HepG2 (cell line): ENCODE measurements at regions not wholly inside any gene's neighbourhood (a gene's known extent, or its start where the extent isn't known, plus 50 kb on each side); places are given as distances from the start of the nearest gene placed in this dataset.

ENCODE experiments used
- CBX1 ChIP-seq: IDR thresholded peaks from one replicate; pipeline ENCODE4 v1.6.1; 2016; ENCODE audit warnings: antibody characterized with exemption, low read depth
- CTCF ChIP-seq: sonication (generic); formaldehyde crosslinking; IDR thresholded peaks from 2 replicates; pipeline ENCODE4 v1.5.0; 2020; ENCODE audit warnings: mild to moderate bottlenecking, missing genetic modification reagents, moderate library complexity
- DNMT1 ChIP-seq: sonication (generic); formaldehyde crosslinking; IDR thresholded peaks from 2 replicates; pipeline ENCODE4 v1.5.1; 2020; ENCODE audit warnings: mild to moderate bottlenecking, missing genetic modification reagents
- E2F1 ChIP-seq: sonication (generic); formaldehyde crosslinking; IDR thresholded peaks from 2 replicates; pipeline ENCODE4 v1.5.0; 2020; ENCODE audit warnings: missing genetic modification reagents
- HNRNPUL1 ChIP-seq: fragments of 200-400 bp; formaldehyde crosslinking; IDR thresholded peaks from 2 replicates; pipeline ENCODE4 v1.6.1; 2017; ENCODE audit warnings: low read depth, mild to moderate bottlenecking, low read length, moderate library complexity
- JUND ChIP-seq: sonication (generic); formaldehyde crosslinking; IDR thresholded peaks from 2 replicates; pipeline ENCODE4 v1.8.0; 2022; ENCODE audit warnings: mild to moderate bottlenecking, missing genetic modification reagents
- MIER3 ChIP-seq: IDR thresholded peaks from 2 replicates; pipeline ENCODE4 v1.6.1; 2016; ENCODE audit warnings: missing compliant biosample characterization, borderline replicate concordance
- MYPOP ChIP-seq: sonication (generic); formaldehyde crosslinking; IDR thresholded peaks from 2 replicates; pipeline ENCODE4 v1.8.1; 2023; ENCODE audit warnings: mild to moderate bottlenecking, moderate library complexity, missing genetic modification reagents
- NCOR1 ChIP-seq: fragments of 200-600 bp; sonication (generic); IDR thresholded peaks from 2 replicates; pipeline ENCODE4 v1.7.0; 2017; ENCODE audit warnings: antibody characterized with exemption, low read length, borderline replicate concordance
- NONO ChIP-seq, 2 experiments: fragments of 450-650 bp in 1 of 2; sonication (generic) in 1 of 2; formaldehyde crosslinking in 1 of 2; IDR thresholded peaks in 1 of 2; conservative IDR thresholded peaks in 1 of 2; 2 replicates each; pipeline versions ENCODE4 v1.6.1 to v1.8.0; 2017 to 2022; ENCODE audit warnings: mild to moderate bottlenecking in 1 of 2, missing genetic modification reagents in 1 of 2, moderate library complexity in 1 of 2
- NR2F1 ChIP-seq, 2 experiments: fragments of 450-650 bp in 1 of 2; formaldehyde crosslinking in 1 of 2; IDR thresholded peaks; 2 replicates each; pipeline versions ENCODE4 v1.5.0 to v1.6.1; 2016 to 2020; ENCODE audit warnings: mild to moderate bottlenecking in 1 of 2, missing compliant biosample characterization in 1 of 2, missing genetic modification reagents in 1 of 2, moderate library complexity in 1 of 2
- RNF2 ChIP-seq: fragments of 450-650 bp; conservative IDR thresholded peaks from 2 replicates; pipeline ENCODE4 v1.6.1; 2016; ENCODE audit warnings: low read depth
- SALL1 ChIP-seq: sonication (generic); formaldehyde crosslinking; IDR thresholded peaks from 2 replicates; pipeline ENCODE4 v1.8.0; 2022; ENCODE audit warnings: mild to moderate bottlenecking, missing genetic modification reagents
- SMAD3 ChIP-seq: sonication (generic); formaldehyde crosslinking; IDR thresholded peaks from 2 replicates; pipeline ENCODE4 v1.4.0; 2020; ENCODE audit warnings: missing genetic modification reagents
- SNAPC4 ChIP-seq: sonication (generic); formaldehyde crosslinking; IDR thresholded peaks from 2 replicates; pipeline ENCODE4 v1.4.0; 2020; ENCODE audit warnings: mild to moderate bottlenecking, missing genetic modification reagents
- THAP9 ChIP-seq: sonication (generic); formaldehyde crosslinking; IDR thresholded peaks from 2 replicates; pipeline ENCODE4; 2020; ENCODE audit warnings: missing genetic modification reagents, mild to moderate bottlenecking, borderline replicate concordance
- ZNF331 ChIP-seq: sonication (generic); formaldehyde crosslinking; IDR thresholded peaks from 2 replicates; pipeline ENCODE4 v1.4.0; 2020; ENCODE audit warnings: missing genetic modification reagents
- ZNF382 ChIP-seq: sonication (generic); formaldehyde crosslinking; IDR thresholded peaks from 2 replicates; pipeline ENCODE4 v1.5.0; 2020; ENCODE audit warnings: missing genetic modification reagents, mild to moderate bottlenecking, borderline replicate concordance
- ZNF792 ChIP-seq: IDR thresholded peaks from 2 replicates; pipeline ENCODE4 v1.6.1; 2016

GRCh38 chr9:90458485-90458884, 184.1 kb downstream of the DIRAS2 start (continued):
- no peak for TF ChIP-seq CBX1
- no peak for TF ChIP-seq HNRNPUL1
- 0 out of 2 replicates have a peak, but pooled peaks have one; percentile 24 for TF ChIP-seq MIER3 (CRISPR knock-in tag)
- TF ChIP-seq THAP9 (CRISPR knock-in tag) = no peak
- TF ChIP-seq ZNF382 (CRISPR knock-in tag) = no peak
- TF ChIP-seq NCOR1 = peak; percentile 33; the same call in 1 of the 2 replicates
- TF ChIP-seq RNF2 = no peak
- TF ChIP-seq CTCF (CRISPR knock-in tag) = peak; percentile 84
- TF ChIP-seq SMAD3 (CRISPR knock-in tag) = no peak
- no peak for TF ChIP-seq MYPOP
- no peak for TF ChIP-seq E2F1
- peak; percentile 37; the same call in 1 of the 2 replicates for TF ChIP-seq ZNF792 (CRISPR knock-in tag)
- TF ChIP-seq SNAPC4 (CRISPR knock-in tag) = no peak
- TF ChIP-seq SALL1 (CRISPR knock-in tag) = peak; percentile 65
- no peak for TF ChIP-seq DNMT1 (CRISPR knock-in tag)
- TF ChIP-seq NONO (IDR thresholded peaks at IDR 0.05) = no peak
- no peak for TF ChIP-seq NONO (CRISPR knock-in tag; conservative IDR thresholded peaks at IDR 0.05)
- TF ChIP-seq NR2F1 (CRISPR knock-in tag; IDR thresholded peaks at IDR 0.05) = no peak
- peak; percentile 57; the same call in 1 of the 2 replicates for TF ChIP-seq ZNF331 (CRISPR knock-in tag)
- TF ChIP-seq JUND (CRISPR knock-in tag) = no peak
